MCF 10A (cell line): ENCODE measurements at regions not wholly inside any gene's neighbourhood (a gene's known extent, or its start where the extent isn't known, plus 50 kb on each side); places are given as distances from the start of the nearest gene placed in this dataset.

Experiments used
- BruUV-seq: library from RNA; stranded (reverse); fragments of 400-500 nt; replicated peaks from 2 replicates; lab custom pipeline; 2021; lab: Mats Ljungman, UMichigan
- CTCF ChIA-PET: fragments of 300-600 bp; sonication (Branson Sonifier 250); formaldehyde crosslinking; extraction: SDS; loops from one replicate; lab custom pipeline; 2021; ENCODE audit warnings: antibody characterized with exemption, inconsistent platforms; lab: Yijun Ruan, JAX
- POLR2A ChIA-PET: fragments of 300-600, 350-650 bp; sonication (Branson Sonifier 250); formaldehyde crosslinking; extraction: SDS; loops from one replicate; lab custom pipeline; 2020; ENCODE audit warnings: antibody characterized with exemption, inconsistent platforms; lab: Yijun Ruan, JAX
- DNase-seq: peaks from one replicate; pipeline ENCODE4 v3.0.0-alpha.2; 2018; ENCODE audit not compliant: unreplicated experiment
- H3K27ac Mint-ChIP-seq: one replicate; pipeline ENCODE4 v1.8.0; 2022; ENCODE audit warnings: mild to moderate bottlenecking, low read depth, mixed read lengths; ENCODE audit not compliant: unreplicated experiment
- H3K27me3 Mint-ChIP-seq: one replicate; pipeline ENCODE4 v1.8.0; 2022; ENCODE audit warnings: mixed read lengths; ENCODE audit not compliant: insufficient read depth, unreplicated experiment
- H3K36me3 Mint-ChIP-seq: one replicate; pipeline ENCODE4 v1.8.0; 2022; ENCODE audit warnings: mild to moderate bottlenecking, moderate library complexity, mixed read lengths; ENCODE audit not compliant: insufficient read depth, unreplicated experiment
- H3K4me1 Mint-ChIP-seq: one replicate; pipeline ENCODE4 v1.8.0; 2022; ENCODE audit warnings: mixed read lengths; ENCODE audit not compliant: insufficient read depth, unreplicated experiment
- H3K4me3 Mint-ChIP-seq: one replicate; pipeline ENCODE4 v1.8.0; 2022; ENCODE audit warnings: mild to moderate bottlenecking, moderate library complexity, mixed read lengths; ENCODE audit not compliant: unreplicated experiment
- H3K9me3 Mint-ChIP-seq: one replicate; pipeline ENCODE4 v1.8.0; 2022; ENCODE audit warnings: mixed read lengths; ENCODE audit not compliant: unreplicated experiment
- CTCF ChIP-seq: fragments of 200-600 bp; IDR thresholded peaks from one replicate; pipeline ENCODE4 v1.8.0; 2022; ENCODE audit warnings: antibody characterized with exemption, mild to moderate bottlenecking; ENCODE audit not compliant: unreplicated experiment
- intact Hi-C: fragments of 100-400 bp; cut with micrococcal nuclease; formaldehyde crosslinking; loops from 2 replicates; pipeline ENCODE4 v1.14.1; 2022

GRCh38 chr4:135594521-135594920 lies 1392.9 kb upstream of the PABPC4L start:
- intact Hi-C loops, result no loop called here
- BruUV-seq, result no TSS peak
- no peak overlapping the region for H3K4me3 Mint-ChIP-seq
- H3K9me3 Mint-ChIP-seq, result peaks cover 13% of the 10 kb centered on the region
- POLR2A ChIA-PET, result no interaction called here
- no peaks in the 10 kb centered on the region for H3K4me1 Mint-ChIP-seq
- H3K36me3 Mint-ChIP-seq, result no peaks in the 10 kb centered on the region
- no peak for DNase-seq
- no peak overlapping the region for H3K27ac Mint-ChIP-seq
- CTCF ChIA-PET, result interaction anchor here (0.5 kb wide), 1 partner anchor 338 kb away, joined by 3 read pairs; no protein-coding TSS in a partner anchor
- TF ChIP-seq CTCF, result no peak
- H3K27me3 Mint-ChIP-seq, result no peaks in the 10 kb centered on the region

- intact Hi-C loops, result no loop called here
- ChIA-PET CTCF (no interaction called here), POLR2A (no interaction called here)
- Mint-ChIP-seq H3K27ac (no peak overlapping the region), H3K4me1 (no peaks in the 10 kb centered on the region), H3K9me3 (no peaks in the 10 kb centered on the region), H3K36me3 (no peaks in the 10 kb centered on the region), H3K4me3 (no peak overlapping the region), H3K27me3 (no peaks in the 10 kb centered on the region)
- no peak for TF ChIP-seq CTCF
- no TSS peak for BruUV-seq
- DNase-seq, result no peak
Observed at GRCh38 chr4:135575041-135575440, 1373.5 kb upstream of the PABPC4L start.

- intact Hi-C loops, result no loop called here
- TF ChIP-seq CTCF, result no peak
- ChIA-PET CTCF (no interaction called here), POLR2A (no interaction called here)
- H3K4me3 Mint-ChIP-seq, result no peak overlapping the region
- BruUV-seq, result no TSS peak
- no peaks in the 10 kb centered on the region for H3K4me1 Mint-ChIP-seq
- H3K9me3 Mint-ChIP-seq, result no peaks in the 10 kb centered on the region
- no peaks in the 10 kb centered on the region for H3K27me3 Mint-ChIP-seq
- no peaks in the 10 kb centered on the region for H3K36me3 Mint-ChIP-seq
- DNase-seq, result no peak
- no peak overlapping the region for H3K27ac Mint-ChIP-seq
Observed at GRCh38 chr4:135573251-135573650, 1371.7 kb upstream of the PABPC4L start.

GRCh38 chr4:135564090-135564489 lies 1362.5 kb upstream of the PABPC4L start:
- Mint-ChIP-seq H3K9me3 (no peaks in the 10 kb centered on the region), H3K27me3 (no peaks in the 10 kb centered on the region), H3K4me1 (no peaks in the 10 kb centered on the region), H3K27ac (no peak overlapping the region), H3K4me3 (no peak overlapping the region), H3K36me3 (no peaks in the 10 kb centered on the region)
- no peak for DNase-seq
- POLR2A ChIA-PET, result no interaction called here
- no TSS peak for BruUV-seq
- TF ChIP-seq CTCF, result no peak
- intact Hi-C loops, result no loop called here
- CTCF ChIA-PET, result no interaction called here
